Middle frontal gyrus (tissue), 1 donor: ENCODE measurements at regions not wholly inside any gene's neighbourhood (a gene's known extent, or its start where the extent isn't known, plus 50 kb on each side); places are given as distances from the start of the nearest gene placed in this dataset.

Experiments used
- DNase-seq: peaks from one replicate; pipeline ENCODE4 v3.0.0-alpha.2; 2015; ENCODE audit warnings: low spot score; ENCODE audit errors: extremely low spot score

DNA sequence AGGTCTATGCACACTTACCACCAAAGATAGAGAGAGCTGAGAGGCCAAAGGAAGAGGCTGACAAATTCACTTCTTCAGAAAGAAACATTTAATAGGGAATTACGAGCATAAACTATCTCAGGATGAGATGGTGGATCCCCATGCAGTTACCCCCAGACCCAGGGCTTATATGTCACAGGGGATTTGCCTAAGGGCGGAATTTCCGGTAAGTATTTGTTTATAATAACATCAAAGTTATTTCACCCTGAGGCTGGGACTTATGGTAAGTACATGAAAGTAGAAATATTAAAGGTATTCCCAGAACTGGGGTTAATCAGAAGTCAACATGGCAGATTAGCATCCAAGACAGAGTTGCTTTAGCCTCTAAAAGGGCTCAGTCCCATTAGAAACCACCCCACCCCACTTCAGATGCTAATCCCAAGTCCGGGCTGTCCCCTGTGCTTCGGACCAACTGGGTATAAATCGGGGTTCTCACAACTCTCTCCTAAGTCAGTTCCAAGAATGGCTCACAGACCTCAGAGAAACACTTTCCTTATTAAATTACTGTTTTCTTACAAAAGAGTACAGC, 247.4 kb upstream of the ZP4 start:
- no peak for DNase-seq

DNA sequence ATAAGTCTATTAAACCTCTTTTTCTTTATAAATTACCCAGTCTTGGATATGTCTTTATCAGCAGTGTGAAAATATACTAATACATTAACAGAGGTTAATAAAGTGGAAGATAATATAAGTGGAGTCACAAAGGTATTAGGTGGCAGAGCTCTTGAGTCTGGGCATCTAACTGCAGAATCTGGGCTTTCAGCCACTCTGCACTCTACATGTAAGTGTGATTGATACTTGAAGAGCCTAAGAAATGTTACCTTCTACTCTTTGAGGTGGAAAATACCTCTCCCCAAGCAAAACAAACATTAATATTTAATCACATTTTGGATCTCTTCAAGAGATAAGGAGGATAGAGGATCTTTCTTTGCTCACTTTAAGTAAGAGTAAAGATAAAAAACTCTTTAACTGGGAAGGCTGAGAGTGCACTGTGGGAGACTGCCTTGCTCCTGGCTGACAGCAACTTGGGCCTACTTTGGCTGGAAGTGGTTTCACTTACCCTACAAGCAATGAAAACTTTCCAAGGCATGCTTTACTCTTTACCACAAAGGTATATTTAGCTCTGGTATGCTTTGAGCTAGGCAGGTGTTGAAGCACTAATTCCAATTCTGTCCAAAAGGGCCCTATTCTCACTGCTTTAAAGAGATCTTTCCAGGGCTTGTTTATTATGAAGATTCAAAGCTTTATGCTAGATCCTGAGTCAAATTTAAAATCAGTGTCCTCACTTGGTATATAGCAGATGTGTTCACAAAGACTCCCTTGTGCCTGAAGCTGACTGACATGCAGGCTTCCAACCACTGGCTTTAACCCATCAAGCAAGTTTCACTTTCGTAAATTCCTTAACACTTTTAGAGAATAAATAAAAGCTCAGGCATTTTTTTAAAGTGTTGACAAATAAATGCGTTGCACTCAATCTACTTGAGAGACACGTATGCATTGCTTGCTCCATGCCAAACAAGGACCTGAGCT, 245.3 kb upstream of the ZP4 start:
- no peak for DNase-seq

DNA sequence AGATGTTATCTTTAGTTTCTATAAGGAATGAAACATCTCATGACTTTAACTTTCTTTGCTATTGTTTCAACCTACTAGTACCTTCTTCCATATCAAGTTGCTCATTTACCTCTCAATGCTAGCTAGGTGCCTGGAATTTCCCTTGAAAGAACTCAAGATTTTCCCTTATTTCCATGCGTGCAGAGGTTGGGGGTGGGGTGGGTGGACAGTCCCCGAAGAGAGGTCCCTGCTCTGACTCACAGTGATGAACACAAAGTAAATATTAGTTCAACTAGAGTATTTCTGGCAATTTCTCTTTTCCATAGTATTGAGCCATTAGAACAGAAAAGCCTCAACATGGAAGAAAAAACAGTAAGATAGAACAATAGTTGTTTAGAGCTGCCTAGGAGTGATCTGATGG, 239.0 kb upstream of the ZP4 start:
- no peak for DNase-seq

DNA sequence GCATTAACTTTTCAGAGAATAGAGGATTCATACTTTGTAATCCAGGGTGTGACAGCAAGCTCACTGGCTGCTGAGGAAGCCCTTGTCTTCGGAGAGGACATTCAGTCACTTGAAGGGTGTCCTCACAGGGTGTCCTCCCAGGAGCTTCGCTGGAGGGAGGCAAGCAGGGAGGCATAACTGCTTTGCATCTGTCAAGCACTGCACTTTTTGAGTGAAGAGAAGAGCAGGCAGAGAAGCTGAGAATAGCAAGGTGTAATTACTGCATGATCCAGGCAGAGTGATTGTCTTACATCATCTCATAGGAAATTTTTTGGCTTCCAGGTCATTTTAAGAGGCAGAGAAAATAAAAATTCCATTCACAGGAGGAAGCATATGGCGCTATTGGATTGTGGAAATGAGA, 232.5 kb upstream of the ZP4 start:
- DNase-seq: no peak

DNA sequence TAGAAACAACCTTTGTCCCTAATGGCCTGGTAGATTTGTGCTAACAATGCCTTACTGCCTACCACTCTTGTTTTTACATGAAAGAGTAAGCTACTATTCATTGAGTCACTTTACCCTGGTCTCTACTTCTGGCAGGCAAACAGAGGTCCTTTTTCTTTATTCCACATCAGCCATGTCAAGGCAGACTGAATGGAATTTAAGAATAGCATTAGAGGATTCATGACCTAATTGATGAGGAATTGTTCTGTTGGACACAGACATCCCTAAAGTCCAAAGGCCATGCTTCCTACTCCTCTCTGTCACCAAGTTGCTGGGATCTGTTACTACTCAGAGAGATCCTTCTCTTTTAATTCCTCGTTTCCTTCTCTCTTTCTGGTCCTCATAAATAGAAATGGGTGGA, 229.1 kb upstream of the ZP4 start:
- no peak for DNase-seq

DNA sequence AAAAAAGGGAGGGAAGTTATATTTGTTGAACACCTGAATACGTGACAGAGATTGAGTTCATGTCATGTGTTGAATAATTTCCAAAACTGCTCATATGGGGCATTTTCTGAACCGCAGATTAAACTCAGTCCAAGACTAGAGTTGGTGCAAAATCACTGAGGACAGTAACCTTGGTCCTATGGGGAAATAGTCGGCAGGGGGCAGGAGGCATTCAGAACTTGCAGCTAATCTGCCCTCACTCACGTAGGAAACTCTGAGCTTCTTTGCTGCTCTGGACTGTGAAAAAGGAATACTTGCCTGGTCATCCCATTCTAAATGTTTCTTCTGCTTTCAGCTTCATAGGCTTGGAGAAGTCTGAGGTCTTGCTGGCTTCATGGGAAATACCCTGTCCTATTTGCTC, 228.3 kb upstream of the ZP4 start:
- no peak for DNase-seq

DNA sequence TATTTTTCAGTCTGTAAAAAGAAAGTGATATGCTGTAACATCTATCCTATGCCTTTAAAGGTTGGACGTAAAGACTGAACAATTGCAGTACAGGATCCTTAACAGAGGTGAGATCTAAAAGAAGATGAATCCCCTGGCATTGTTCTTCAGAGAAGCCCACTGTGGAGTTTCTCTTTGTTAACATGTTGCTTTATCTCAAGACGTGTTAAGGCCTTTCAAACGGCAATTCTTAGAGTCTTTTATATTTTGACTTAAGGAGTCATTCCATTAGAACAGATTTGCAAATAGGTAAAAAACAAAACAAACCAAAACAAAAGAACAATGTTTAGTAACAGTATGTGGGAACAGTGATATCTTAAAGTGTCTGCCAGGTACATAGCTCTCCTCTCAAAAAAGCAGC, 225.1 kb upstream of the ZP4 start:
- DNase-seq: no peak

DNA sequence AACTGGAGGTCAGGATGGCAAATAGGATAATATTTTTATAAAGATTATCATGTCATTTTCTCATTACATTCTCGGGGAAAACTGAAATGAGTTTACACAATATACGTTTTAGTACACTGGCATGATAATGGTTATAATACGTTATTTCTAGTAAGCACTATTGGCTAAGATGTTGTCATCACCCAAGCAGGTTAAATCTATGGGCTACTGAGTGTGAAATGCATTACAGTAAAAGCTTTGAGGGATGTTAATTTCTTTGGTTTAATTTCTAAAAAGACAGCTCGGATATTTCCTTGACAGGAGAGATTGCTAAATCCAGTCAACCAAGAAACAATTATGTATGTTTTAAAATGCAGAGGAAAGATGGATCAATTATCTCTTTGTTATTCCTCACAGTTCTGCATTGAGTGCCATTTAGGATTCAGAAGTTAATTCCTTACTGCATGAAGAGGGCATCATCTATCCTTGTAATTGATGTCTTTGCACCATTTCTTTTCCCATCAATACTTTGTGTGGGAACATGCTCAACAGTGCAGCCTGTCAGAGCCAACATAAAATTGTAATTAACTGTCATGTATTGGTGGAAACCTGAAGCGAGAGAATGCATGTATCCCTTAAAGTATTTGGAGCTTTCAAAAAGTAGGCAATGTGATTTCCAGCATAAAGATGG, 222.4 kb upstream of the ZP4 start:
- DNase-seq: no peak

DNA sequence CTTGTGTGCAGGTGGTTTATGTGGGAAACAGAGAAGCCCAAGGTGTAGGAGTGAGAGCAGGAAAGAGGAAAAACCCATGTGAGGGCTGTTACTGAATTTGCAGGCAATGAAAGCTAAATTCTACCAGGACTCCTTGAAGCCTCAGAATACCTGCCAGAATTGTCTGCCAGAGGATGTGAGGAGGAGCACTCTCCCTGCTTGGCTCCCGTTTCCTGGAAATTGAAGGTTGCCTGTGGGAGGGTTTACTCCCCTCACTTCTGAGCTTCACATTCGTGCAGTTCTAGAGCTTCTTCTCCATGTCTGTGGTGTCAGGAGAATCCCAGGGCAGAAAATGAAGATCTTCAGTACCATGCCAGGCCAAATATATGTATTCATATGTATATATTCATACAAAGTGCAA, 220.8 kb upstream of the ZP4 start:
- no peak for DNase-seq

DNA sequence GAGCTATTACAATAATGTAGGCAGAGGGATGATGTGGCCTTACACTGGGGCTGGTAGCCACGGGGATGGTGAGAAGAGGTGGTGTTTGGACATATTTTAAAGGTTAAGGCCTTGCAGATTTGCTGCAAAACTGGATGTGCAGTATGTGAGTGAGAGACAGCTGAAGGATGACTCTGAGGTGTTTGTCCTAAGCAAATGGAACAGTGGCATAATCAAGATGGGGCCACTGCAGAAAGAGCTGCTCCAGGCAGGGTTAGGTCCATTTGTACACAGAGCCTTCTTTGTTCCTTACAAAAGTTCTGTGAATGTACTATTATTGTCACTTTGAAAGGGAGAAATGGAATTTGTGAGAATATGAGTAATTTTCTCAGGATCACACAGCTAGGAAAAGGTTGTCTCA, 220.4 kb upstream of the ZP4 start:
- DNase-seq: no peak

DNA sequence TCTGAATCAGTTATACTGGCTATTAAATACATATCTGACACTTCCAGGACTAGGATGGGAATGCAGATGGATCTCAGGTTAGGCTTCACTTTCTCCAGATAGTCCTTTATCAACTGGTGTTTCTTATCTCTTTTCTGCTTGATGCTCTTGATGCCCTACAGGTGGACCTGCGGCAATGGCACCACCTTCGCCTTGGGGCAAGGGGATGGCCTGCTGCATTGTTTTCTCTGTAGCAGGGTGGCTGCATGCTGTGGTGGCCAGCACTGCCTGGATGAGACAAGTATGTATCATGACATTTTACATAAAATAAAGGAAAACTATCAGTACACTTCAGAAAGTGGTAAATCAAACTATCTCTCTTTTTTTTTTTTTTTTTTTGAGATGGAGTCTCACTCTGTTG, 217.7 kb upstream of the ZP4 start:
- no peak for DNase-seq

DNA sequence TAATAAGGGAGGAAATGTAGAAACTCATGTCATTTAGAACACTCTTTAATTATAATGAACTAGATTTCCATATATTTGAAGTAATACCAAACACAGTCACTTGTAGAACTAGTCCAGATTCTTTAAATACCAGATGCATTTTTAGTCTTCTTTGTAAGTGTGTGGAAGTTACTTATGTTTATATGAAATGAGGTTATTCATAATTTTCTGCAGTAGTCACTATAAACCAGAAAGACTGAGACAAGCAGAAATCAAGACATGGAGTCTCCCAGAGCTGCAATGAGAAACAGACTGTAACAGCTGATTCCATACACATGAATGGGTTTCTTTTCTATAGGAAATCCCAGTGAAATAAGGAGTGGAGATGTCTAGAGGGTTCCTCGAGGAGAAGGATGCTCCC, 216.6 kb upstream of the ZP4 start:
- DNase-seq: no peak

DNA sequence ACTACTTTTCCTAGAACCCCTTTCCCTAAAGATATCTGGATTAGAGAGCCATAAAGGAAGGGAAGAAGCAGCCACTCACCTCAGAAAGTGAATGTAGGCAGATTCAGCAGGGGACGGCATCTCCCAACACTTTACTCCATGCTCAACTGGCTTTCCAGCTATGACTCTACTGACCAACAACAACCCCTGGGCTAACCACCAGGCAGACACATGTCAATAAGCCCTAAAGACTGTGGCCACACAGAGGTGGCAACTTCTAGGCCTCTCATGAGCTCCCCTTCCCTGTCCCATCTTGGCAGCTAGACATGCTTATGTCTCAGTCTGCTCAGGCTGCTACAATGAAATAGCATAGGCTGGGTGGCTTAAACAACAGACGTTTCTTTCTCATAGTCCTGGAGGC, 214.0 kb upstream of the ZP4 start:
- DNase-seq: no peak

DNA sequence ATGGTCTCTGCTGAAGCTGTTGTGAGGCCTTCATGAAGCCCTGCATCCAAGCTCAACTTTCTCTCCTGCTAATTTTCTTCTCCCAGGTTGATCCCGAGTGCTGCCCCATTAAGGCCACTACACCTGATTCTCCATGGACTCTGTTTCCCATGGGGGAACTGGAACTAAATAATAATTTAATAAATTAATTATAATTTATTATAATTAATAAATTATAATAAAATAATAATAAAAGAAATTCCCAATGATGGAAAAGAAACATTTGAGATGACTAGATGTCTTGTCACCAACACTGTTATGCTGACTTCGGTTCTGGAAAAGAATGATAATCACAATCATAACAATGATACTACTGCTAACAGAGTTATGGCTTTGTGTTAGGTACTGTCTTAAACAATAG, 211.2 kb upstream of the ZP4 start:
- DNase-seq: no peak

DNA sequence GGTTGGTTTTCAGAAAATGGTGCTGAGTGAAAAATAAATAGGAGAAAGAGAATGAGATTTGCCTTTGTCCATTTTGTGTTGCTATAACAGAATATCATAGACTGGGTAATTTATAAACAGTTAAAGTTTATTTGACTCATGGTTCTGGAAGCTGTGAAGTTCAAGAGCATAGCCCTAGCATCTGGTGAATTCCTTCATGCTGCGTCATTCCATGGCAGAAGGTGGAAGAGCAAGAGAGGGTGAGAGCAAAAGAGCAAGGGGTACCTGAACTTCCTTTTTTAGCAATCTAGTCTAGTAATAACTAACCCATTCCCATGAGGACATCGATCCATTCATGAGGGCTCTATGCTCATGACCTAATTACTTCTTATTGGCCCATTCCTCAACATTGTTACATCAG, 209.1 kb upstream of the ZP4 start:
- DNase-seq: no peak

DNA sequence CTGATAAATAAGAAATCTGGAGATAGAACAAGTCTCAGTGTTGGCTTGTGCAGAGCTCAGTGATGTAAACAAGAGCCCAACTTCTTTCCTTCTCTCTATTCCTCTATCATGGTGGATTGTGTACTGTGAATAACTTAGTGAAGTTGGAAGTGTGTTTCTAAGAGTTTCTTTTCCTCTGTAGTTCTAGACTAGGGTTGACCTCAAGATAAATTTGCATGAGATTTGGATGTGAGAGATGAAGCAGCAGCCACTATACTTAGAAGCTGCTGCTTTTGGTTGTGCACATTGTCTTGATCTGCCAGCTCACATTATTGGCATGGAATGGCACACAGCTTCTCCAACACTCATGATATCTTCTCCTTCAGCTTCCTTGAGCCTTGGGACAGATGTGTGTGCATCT, 198.9 kb upstream of the ZP4 start:
- no peak for DNase-seq

DNA sequence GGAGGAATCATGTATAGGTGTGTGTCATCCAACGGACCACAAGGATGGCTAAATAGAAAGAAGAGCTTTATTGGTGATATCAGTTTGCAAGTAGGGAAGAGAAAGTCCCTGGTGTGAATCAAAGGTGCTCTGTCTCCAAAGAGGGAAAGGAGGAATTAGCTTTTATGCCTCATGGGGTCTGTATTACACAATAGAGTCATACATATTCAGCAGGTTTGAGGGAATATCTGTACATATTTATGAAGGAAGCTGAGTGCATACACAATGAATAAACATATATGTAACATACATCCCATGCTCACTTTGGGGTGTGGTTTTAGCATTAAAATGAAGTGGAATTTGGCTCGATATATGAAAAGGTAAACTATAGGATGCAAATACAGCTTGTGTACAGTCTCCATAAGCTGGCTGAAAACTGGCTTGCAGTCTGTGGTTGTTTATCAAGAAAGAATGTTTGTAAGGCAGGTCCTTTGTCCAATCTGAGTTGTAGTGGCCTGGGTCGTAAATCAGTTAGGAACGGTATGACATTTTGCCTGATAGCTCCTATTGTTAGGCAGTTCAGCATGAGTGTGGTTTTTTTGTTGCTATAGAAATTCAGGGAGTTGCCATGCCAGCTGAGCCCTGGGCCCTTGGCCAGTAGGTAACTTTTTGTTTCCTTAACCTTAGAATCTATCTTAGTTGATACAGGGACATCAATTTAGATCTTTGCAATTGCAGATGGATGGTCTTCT, 198.0 kb upstream of the ZP4 start:
- DNase-seq: no peak

DNA sequence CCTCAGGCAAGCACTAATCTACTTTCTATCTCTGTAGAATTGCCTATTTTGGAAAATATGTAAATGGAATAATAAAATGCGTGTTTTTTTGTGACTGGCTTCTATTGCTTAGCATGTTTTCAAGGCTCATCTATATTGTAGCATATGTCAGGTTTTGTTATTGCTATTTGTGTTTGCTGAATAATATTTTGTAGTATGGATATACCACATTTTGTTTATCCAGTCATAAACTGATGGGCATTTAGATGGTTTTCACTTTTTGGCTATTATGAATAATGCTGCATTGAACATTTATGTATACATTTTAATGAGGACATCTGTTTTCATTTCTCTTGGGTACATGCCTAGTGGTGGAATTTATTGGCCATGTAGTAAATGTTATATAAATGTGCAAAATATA, 183.3 kb upstream of the ZP4 start:
- no peak for DNase-seq

DNA sequence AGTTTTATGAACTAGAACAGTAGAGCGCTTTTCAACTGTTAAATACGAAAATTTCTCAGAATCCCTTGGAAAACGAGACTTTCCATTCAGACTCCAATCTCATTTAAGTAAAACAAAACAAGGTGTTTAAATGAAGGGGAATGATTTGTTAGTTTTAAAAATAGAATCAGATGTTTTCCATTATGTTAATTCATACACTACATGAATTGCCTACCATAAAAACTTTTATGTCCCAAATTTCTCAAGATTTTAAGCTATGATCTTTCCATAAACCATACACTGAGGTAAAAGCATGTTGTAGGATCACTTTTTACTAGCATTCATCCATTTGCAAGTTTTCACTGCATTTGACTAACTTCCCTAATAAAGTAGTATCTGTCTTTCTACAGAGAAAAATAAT, 180.3 kb upstream of the ZP4 start:
- DNase-seq: no peak

DNA sequence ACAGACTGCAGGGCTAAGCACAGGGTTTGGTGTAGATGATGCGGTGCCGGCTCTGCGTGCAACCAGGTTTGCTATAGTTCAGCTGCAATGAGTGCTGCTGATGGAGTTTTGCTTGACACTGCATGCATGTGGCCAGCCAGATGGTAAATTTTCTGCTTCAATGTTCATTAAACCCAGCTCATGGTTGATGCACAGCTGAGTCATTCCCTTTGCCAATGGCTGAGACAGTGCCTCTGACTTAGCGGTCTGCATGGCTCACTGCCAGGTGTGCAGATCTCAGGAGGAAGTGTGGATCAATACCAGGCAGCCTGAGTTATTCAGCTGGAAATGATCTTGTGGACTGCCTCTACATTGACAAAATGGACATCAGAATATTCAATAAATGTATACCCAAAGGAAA, 172.7 kb upstream of the ZP4 start:
- no peak for DNase-seq

DNA sequence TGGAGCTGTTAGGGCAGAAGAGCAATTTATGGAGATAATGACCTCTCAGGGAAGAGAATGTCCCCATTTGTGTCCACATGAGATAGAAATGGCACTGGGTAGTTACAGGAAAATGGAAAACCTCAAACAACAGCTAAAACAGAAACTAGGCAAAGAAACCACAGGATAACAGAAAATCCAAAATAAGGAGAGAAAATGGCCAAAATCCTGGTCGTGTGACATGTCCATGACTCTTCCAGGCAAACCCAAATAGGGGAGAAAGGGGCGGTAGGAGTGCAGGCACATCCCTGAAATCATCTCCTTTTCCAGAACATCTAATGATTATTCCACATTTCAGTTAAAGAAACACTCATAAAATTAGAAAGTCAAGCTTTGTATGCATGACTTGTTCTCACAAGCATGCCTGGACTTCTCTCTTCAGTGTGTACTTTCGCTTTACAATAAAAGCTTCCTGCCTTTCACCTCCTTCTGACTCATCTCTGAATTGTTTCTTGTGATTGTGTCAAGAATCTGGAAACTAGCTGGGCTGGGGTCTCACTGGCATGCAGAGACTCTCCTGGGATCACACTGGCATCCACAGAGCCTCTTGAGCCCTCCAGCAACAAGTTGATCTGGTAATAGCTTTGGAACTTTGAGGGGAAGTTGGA, 171.4 kb upstream of the ZP4 start:
- no peak for DNase-seq

DNA sequence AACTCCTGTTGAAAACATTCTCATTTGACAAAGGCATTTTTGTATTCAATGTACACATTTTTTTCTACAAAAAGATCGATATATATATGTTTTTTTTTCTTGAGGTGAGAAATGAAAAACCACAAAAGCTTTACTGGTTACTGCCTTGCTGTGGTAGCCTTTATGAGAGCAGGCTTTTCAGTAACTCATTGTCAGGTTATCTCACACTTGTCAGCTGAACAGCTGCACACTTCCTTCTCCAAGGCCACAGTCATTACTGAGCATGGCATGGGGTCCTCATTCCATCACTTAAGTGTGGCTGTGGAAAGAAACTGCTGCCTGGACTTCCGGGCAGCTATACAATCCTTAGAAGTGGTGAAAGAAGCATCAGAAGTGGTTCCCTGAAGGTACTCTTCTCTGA, 169.3 kb upstream of the ZP4 start:
- no peak for DNase-seq
